Panc1 (cell line): ENCODE measurements at regions not wholly inside any gene's neighbourhood (a gene's known extent, or its start where the extent isn't known, plus 50 kb on each side); places are given as distances from the start of the nearest gene placed in this dataset.

Experiments
- ATAC-seq: fragments of 200-7000 bp; cut with Tn5 transposase; 2 replicates; pipeline ENCODE4 v1.9.1; 2020; ENCODE audit warnings: mild to moderate bottlenecking, moderate library complexity
- BruUV-seq: library from RNA; stranded (reverse); fragments of 400-500 nt; replicated peaks from 2 replicates; lab custom pipeline; 2021; lab: Mats Ljungman, UMichigan
- CTCF ChIA-PET: fragments of 300-600 bp; sonication (Branson Sonifier 250); formaldehyde crosslinking; loops from one replicate; lab custom pipeline; 2022; ENCODE audit warnings: antibody characterized with exemption; lab: Charles Lee
- POLR2A ChIA-PET: fragments of 300-600 bp; sonication (Branson Sonifier 250); formaldehyde crosslinking; loops from one replicate; lab custom pipeline; 2022; ENCODE audit warnings: antibody characterized with exemption; lab: Charles Lee
- DNase-seq: peaks from one replicate; pipeline ENCODE4 v3.0.0-alpha.2; 2010; ENCODE audit warnings: low read depth, low spot score
- H3K27ac ChIP-seq: 2 replicates; pipeline ENCODE4 v1.5.1; 2011; ENCODE audit warnings: mild to moderate bottlenecking, low read length, inconsistent platforms
- H3K27me3 ChIP-seq: fragments of 200-500 bp; sonication (Bioruptor generic); 2 replicates; pipeline ENCODE4 v1.6.0; 2014; ENCODE audit warnings: low read length, inconsistent platforms; ENCODE audit not compliant: control insufficient read depth, insufficient read depth
- H3K36me3 ChIP-seq: fragments of 200-500 bp; sonication (Bioruptor generic); 2 replicates; pipeline ENCODE4 v1.5.1; 2014; ENCODE audit warnings: inconsistent platforms, mild to moderate bottlenecking, low read length, moderate library complexity; ENCODE audit not compliant: control insufficient read depth, insufficient read depth
- H3K4me1 ChIP-seq: 2 replicates; pipeline ENCODE4 v1.5.1; 2011; ENCODE audit warnings: inconsistent platforms, mild to moderate bottlenecking, low read length, moderate library complexity; ENCODE audit not compliant: control insufficient read depth, insufficient read depth
- H3K4me3 ChIP-seq, 2 experiments: 2 replicates each; pipeline ENCODE4 v1.5.1; 2011 to 2012; ENCODE audit warnings: low read depth in 2 of 2, low read length in 2 of 2, mild to moderate bottlenecking in 2 of 2, inconsistent platforms in 1 of 2, moderate library complexity in 1 of 2
- H3K9me3 ChIP-seq: fragments of 200-500 bp; sonication (Bioruptor generic); 2 replicates; pipeline ENCODE4 v1.5.1; 2014; ENCODE audit warnings: low read depth, mild to moderate bottlenecking, inconsistent platforms, low read length, moderate library complexity; ENCODE audit not compliant: control insufficient read depth, insufficient read depth
- CTCF ChIP-seq: fragments of 450-650 bp; IDR thresholded peaks from 2 replicates; pipeline ENCODE4 v1.5.1; 2017; ENCODE audit warnings: mild to moderate bottlenecking
- POLR2AphosphoS5 ChIP-seq: IDR thresholded peaks from 2 replicates; pipeline ENCODE4 v1.6.1; 2012; ENCODE audit warnings: mild to moderate bottlenecking, low read depth, low read length, moderate library complexity
- REST ChIP-seq, 2 experiments: IDR thresholded peaks; 2 replicates each; pipeline ENCODE4 v1.6.1; 2011 to 2012; ENCODE audit warnings: low read depth in 2 of 2, control low read depth in 1 of 2, low read length in 1 of 2, mild to moderate bottlenecking in 1 of 2, moderate library complexity in 1 of 2; ENCODE audit not compliant: insufficient read depth in 1 of 2
- SIN3A ChIP-seq: IDR thresholded peaks from 2 replicates; pipeline ENCODE4 v1.6.1; 2012; ENCODE audit warnings: low read depth, mild to moderate bottlenecking, low read length, moderate library complexity, borderline replicate concordance; ENCODE audit not compliant: insufficient read depth
- TCF7L2 ChIP-seq: IDR thresholded peaks from 2 replicates; pipeline ENCODE4 v1.6.1; 2011; ENCODE audit warnings: mild to moderate bottlenecking, low read depth, low read length, inconsistent platforms
- in situ Hi-C: cut with HindIII; loops from 2 replicates; pipeline ENCODE4 v1.10.0; 2016; ENCODE audit warnings: low sequenced_read_pairs, low pct_unique_long_range_greater_than_20kb
- intact Hi-C: fragments of 100-400 bp; cut with micrococcal nuclease; formaldehyde crosslinking; loops from one replicate; pipeline ENCODE4 v1.10.0; 2022; ENCODE audit not compliant: unreplicated experiment

- Histone ChIP-seq H3K4me1 (no peaks in the 10 kb centered on the region), H3K27ac (no peak overlapping the region), H3K27me3 (no peaks in the 10 kb centered on the region), H3K9me3 (no peaks in the 10 kb centered on the region), H3K4me3 (no peak overlapping the region), H3K36me3 (no peaks in the 10 kb centered on the region)
- TF ChIP-seq SIN3A = no peak
- no peak for TF ChIP-seq POLR2AphosphoS5
- no peak for TF ChIP-seq TCF7L2
- no peak for TF ChIP-seq REST (IDR thresholded peaks at IDR 0.05; ENCODE audit: insufficient read depth in 1 of 2, low read depth in 2 of 2, low read length in 1 of 2)
- no peak for TF ChIP-seq CTCF
- in situ Hi-C loops (no loop called here), intact Hi-C loops (no loop called here)
- DNase-seq (no peak), ATAC-seq (no peak)
- ChIA-PET POLR2A (no interaction called here), CTCF (no interaction called here)
- BruUV-seq = no TSS peak
Observed at GRCh38 chr13:105184201-105184600, 1351.3 kb downstream of the EFNB2 start.

- intact Hi-C loops = no loop called here
- Histone ChIP-seq H3K4me1 (no peaks in the 10 kb centered on the region), H3K4me3 (no peak overlapping the region), H3K36me3 (no peaks in the 10 kb centered on the region), H3K27ac (no peak overlapping the region), H3K9me3 (no peaks in the 10 kb centered on the region), H3K27me3 (no peaks in the 10 kb centered on the region)
- no TSS peak for BruUV-seq
- ATAC-seq = no peak
- no peak for DNase-seq
- in situ Hi-C loops = no loop called here
- ChIA-PET POLR2A (no interaction called here), CTCF (no interaction called here)
- TF ChIP-seq TCF7L2 (no peak), SIN3A (no peak), REST (IDR thresholded peaks at IDR 0.05; ENCODE audit: insufficient read depth in 1 of 2, low read depth in 2 of 2, low read length in 1 of 2) (no peak), POLR2AphosphoS5 (no peak), CTCF (no peak)
Observed at GRCh38 chr13:105177265-105177900, 1358.1 kb downstream of the EFNB2 start.
